PC-3 (cell line): ENCODE measurements at regions not wholly inside any gene's neighbourhood (a gene's known extent, or its start where the extent isn't known, plus 50 kb on each side); places are given as distances from the start of the nearest gene placed in this dataset.

Experiments used
- ATAC-seq: fragments of 200-7000 bp; cut with Tn5 transposase; 2 replicates; pipeline ENCODE4 v1.9.1; 2020; ENCODE audit warnings: mild to moderate bottlenecking, moderate library complexity
- BruUV-seq: library from RNA; stranded (reverse); fragments of 400-500 nt; replicated peaks from 2 replicates; lab custom pipeline; 2021; lab: Mats Ljungman, UMichigan
- CTCF ChIA-PET: fragments of 300-600 bp; sonication (Branson Sonifier 250); formaldehyde crosslinking; loops from one replicate; lab custom pipeline; 2022; ENCODE audit warnings: antibody characterized with exemption; lab: Charles Lee
- POLR2A ChIA-PET: fragments of 300-600 bp; sonication (Branson Sonifier 250); formaldehyde crosslinking; loops from one replicate; lab custom pipeline; 2022; ENCODE audit warnings: antibody characterized with exemption; ENCODE audit not compliant: unreplicated experiment; lab: Charles Lee
- DNase-seq: peaks from one replicate; pipeline ENCODE4 v3.0.0-alpha.2; 2015
- H2AFZ ChIP-seq: fragments of 300-600 bp; sonication (generic); 2 replicates; pipeline ENCODE4 v1.6.0; 2016; ENCODE audit warnings: antibody characterized with exemption, low read length
- H3F3A ChIP-seq: fragments of 300-600 bp; sonication (generic); one replicate; pipeline ENCODE4 v1.6.0; 2017; ENCODE audit warnings: antibody characterized with exemption, low read length, control low read depth, mild to moderate bottlenecking; ENCODE audit not compliant: unreplicated experiment
- H3K27ac ChIP-seq: fragments of 300-600 bp; sonication (generic); 2 replicates; pipeline ENCODE4 v1.5.1; 2016; ENCODE audit warnings: mild to moderate bottlenecking, low read length
- H3K27me3 ChIP-seq: fragments of 300-600 bp; sonication (generic); 2 replicates; pipeline ENCODE4 v1.6.1; 2016; ENCODE audit warnings: low read length, mixed read lengths
- H3K36me3 ChIP-seq: fragments of 300-600 bp; sonication (generic); 2 replicates; pipeline ENCODE4 v1.6.1; 2016; ENCODE audit warnings: low read depth, mixed run types, low read length, mixed read lengths
- H3K4me1 ChIP-seq: fragments of 300-600 bp; sonication (generic); 2 replicates; pipeline ENCODE4 v1.5.1; 2016; ENCODE audit warnings: low read length; ENCODE audit not compliant: insufficient read depth
- H3K4me2 ChIP-seq: fragments of 300-600 bp; sonication (generic); 2 replicates; pipeline ENCODE4 v1.6.0; 2016; ENCODE audit warnings: low read length
- H3K4me3 ChIP-seq: fragments of 300-600 bp; sonication (generic); 2 replicates; pipeline ENCODE4 v1.5.1; 2016; ENCODE audit warnings: mild to moderate bottlenecking, low read length, mixed read lengths
- H3K79me2 ChIP-seq: fragments of 300-600 bp; sonication (generic); 2 replicates; pipeline ENCODE4 v1.6.1; 2017; ENCODE audit warnings: low read length, mixed read lengths
- H3K9ac ChIP-seq: fragments of 300-600 bp; sonication (generic); 2 replicates; pipeline ENCODE4 v1.6.0; 2016; ENCODE audit warnings: mild to moderate bottlenecking, low read length
- H3K9me2 ChIP-seq: fragments of 300-600 bp; sonication (generic); replicated peaks from 2 replicates; pipeline ENCODE4 v1.6.1; 2016; ENCODE audit warnings: mixed run types, low read length, mixed read lengths
- H3K9me3 ChIP-seq: fragments of 300-600 bp; sonication (generic); 2 replicates; pipeline ENCODE4 v1.6.1; 2016; ENCODE audit warnings: low read length, mixed read lengths
- H4K20me1 ChIP-seq: fragments of 300-600 bp; sonication (generic); 2 replicates; pipeline ENCODE4 v1.6.1; 2016; ENCODE audit warnings: low read length, mixed read lengths
- CTCF ChIP-seq: fragments of 300-600 bp; sonication (generic); conservative IDR thresholded peaks from 2 replicates; pipeline ENCODE4 v1.5.1; 2017; ENCODE audit warnings: antibody characterized with exemption, low read depth, mild to moderate bottlenecking, low read length
- EZH2 ChIP-seq: fragments of 300-600 bp; sonication (generic); IDR thresholded peaks from one replicate; pipeline ENCODE4 v1.6.1; 2017; ENCODE audit warnings: antibody characterized with exemption, mild to moderate bottlenecking, low read length; ENCODE audit not compliant: unreplicated experiment
- EZH2phosphoT487 ChIP-seq: fragments of 300-600 bp; sonication (generic); IDR thresholded peaks from 2 replicates; pipeline ENCODE4 v1.6.1; 2018; ENCODE audit warnings: mild to moderate bottlenecking, antibody characterized with exemption, low read length, borderline replicate concordance
- intact Hi-C: fragments of 100-400 bp; cut with micrococcal nuclease; formaldehyde crosslinking; loops from 2 replicates; pipeline ENCODE4 v1.9.0; 2023

- H3K27me3 ChIP-seq, result 0 out of 2 replicates have a peak, but pooled peaks cover 3% of the 10 kb centered on the region
- no peaks in the 10 kb centered on the region for H3K36me3 ChIP-seq
- no peak overlapping the region for H3K4me3 ChIP-seq
- peak overlapping the region; percentile 15; the same call in 1 of the 2 replicates for H3K4me2 ChIP-seq
- H3K9me2 ChIP-seq, result peaks cover 3% of the 10 kb centered on the region; the same call in 1 of the 2 replicates
- BruUV-seq, result no TSS peak
- no peak overlapping the region for H3K27ac ChIP-seq
- TF ChIP-seq CTCF (no peak), EZH2phosphoT487 (no peak), EZH2 (no peak)
- no peak overlapping the region for H3K9ac ChIP-seq
- CTCF ChIA-PET, result no interaction called here
- POLR2A ChIA-PET, result no interaction called here
- DNase-seq, result peak; percentile 66
- H3F3A ChIP-seq, result no peaks in the 10 kb centered on the region
- intact Hi-C loops, result no loop called here
- no peak for ATAC-seq
- peaks cover 8% of the 10 kb centered on the region for H3K4me1 ChIP-seq
- no peak overlapping the region for H2AFZ ChIP-seq
- no peaks in the 10 kb centered on the region for H3K79me2 ChIP-seq
- H3K9me3 ChIP-seq, result no peaks in the 10 kb centered on the region
- H4K20me1 ChIP-seq, result no peaks in the 10 kb centered on the region
Measured at GRCh38 chr1:65725064-65725463, 67.6 kb upstream of the PDE4B start.

GRCh38 chr1:65728504-65728903, 64.2 kb upstream of the PDE4B start:
- no peaks in the 10 kb centered on the region for H3K9me3 ChIP-seq
- no peak overlapping the region for H3K27ac ChIP-seq
- H3F3A ChIP-seq, result no peaks in the 10 kb centered on the region
- no peaks in the 10 kb centered on the region for H3K36me3 ChIP-seq
- no peak overlapping the region for H2AFZ ChIP-seq
- H3K4me1 ChIP-seq, result peaks cover 8% of the 10 kb centered on the region
- ChIA-PET CTCF (no interaction called here), POLR2A (no interaction called here)
- H3K9ac ChIP-seq, result no peak overlapping the region
- H3K9me2 ChIP-seq, result peaks cover 3% of the 10 kb centered on the region; the same call in 1 of the 2 replicates
- H3K79me2 ChIP-seq, result no peaks in the 10 kb centered on the region
- no peak for TF ChIP-seq CTCF
- TF ChIP-seq EZH2, result no peak
- no peak for TF ChIP-seq EZH2phosphoT487
- DNase-seq, result no peak
- no peak for ATAC-seq
- H3K4me2 ChIP-seq, result no peak overlapping the region
- BruUV-seq, result no TSS peak
- no peak overlapping the region for H3K4me3 ChIP-seq
- no peaks in the 10 kb centered on the region for H4K20me1 ChIP-seq
- intact Hi-C loops, result no loop called here
- peaks cover 20% of the 10 kb centered on the region for H3K27me3 ChIP-seq

- no peak overlapping the region for H3K27ac ChIP-seq
- no peaks in the 10 kb centered on the region for H3K36me3 ChIP-seq
- H3K4me3 ChIP-seq, result no peak overlapping the region
- CTCF ChIA-PET, result no interaction called here
- H3K9me3 ChIP-seq, result no peaks in the 10 kb centered on the region
- H3K9me2 ChIP-seq, result peaks cover 3% of the 10 kb centered on the region; the same call in 1 of the 2 replicates
- H3K79me2 ChIP-seq, result no peaks in the 10 kb centered on the region
- no peak for TF ChIP-seq CTCF
- TF ChIP-seq EZH2phosphoT487, result no peak
- no peak for TF ChIP-seq EZH2
- no peak overlapping the region for H2AFZ ChIP-seq
- BruUV-seq, result no TSS peak
- DNase-seq, result no peak
- POLR2A ChIA-PET, result no interaction called here
- H3K27me3 ChIP-seq, result peaks cover 20% of the 10 kb centered on the region
- no peaks in the 10 kb centered on the region for H3F3A ChIP-seq
- intact Hi-C loops, result no loop called here
- H3K9ac ChIP-seq, result no peak overlapping the region
- H3K4me1 ChIP-seq, result peaks cover 8% of the 10 kb centered on the region
- ATAC-seq, result no peak
- H3K4me2 ChIP-seq, result no peak overlapping the region
- no peaks in the 10 kb centered on the region for H4K20me1 ChIP-seq
Measured at GRCh38 chr1:65729259-65729658, 63.4 kb upstream of the PDE4B start.
